H1 (cell line): ENCODE measurements at regions not wholly inside any gene's neighbourhood (a gene's known extent, or its start where the extent isn't known, plus 50 kb on each side); places are given as distances from the start of the nearest gene placed in this dataset.

Experiments
- CTCF ChIA-PET: fragments of 300-600 bp; sonication (Branson Sonifier 250); formaldehyde crosslinking; loops from one replicate; lab custom pipeline; 2021; ENCODE audit not compliant: partially characterized antibody; lab: Charles Lee
- POLR2A ChIA-PET: fragments of 300-600 bp; sonication (Branson Sonifier 250); formaldehyde crosslinking; loops from one replicate; lab custom pipeline; 2021; ENCODE audit warnings: inconsistent platforms; ENCODE audit not compliant: partially characterized antibody; lab: Charles Lee
- DNase-seq, 2 experiments: peaks; one replicate each; pipeline versions ENCODE4 v3.0.0 to v3.0.0-alpha.2; 2010 to 2022; ENCODE audit warnings: low spot score in 2 of 2, low read depth in 1 of 2, mixed read lengths in 1 of 2
- FAIRE-seq: peaks from 2 replicates; lab custom pipeline; 2011; peaks lifted over from hg19 to GRCh38; lab: Jason Lieb, UNC
- H2AFZ ChIP-seq: 2 replicates; pipeline ENCODE4 v1.8.1; 2012; ENCODE audit warnings: low read length, inconsistent platforms
- H2AK5ac ChIP-seq: 2 replicates; pipeline ENCODE4 v1.6.1; 2013; ENCODE audit warnings: low read depth, low read length
- H2BK120ac ChIP-seq: replicated peaks from 2 replicates; pipeline ENCODE3; 2013; ENCODE audit warnings: low read depth, low read length, inconsistent platforms
- H2BK12ac ChIP-seq: 2 replicates; pipeline ENCODE4 v1.6.1; 2013; ENCODE audit warnings: low read depth, low read length
- H2BK15ac ChIP-seq: 2 replicates; pipeline ENCODE4 v1.6.1; 2013; ENCODE audit warnings: low read length
- H2BK20ac ChIP-seq: 2 replicates; pipeline ENCODE4 v1.6.1; 2013; ENCODE audit warnings: low read length
- H2BK5ac ChIP-seq: 2 replicates; pipeline ENCODE4 v1.6.1; 2013; ENCODE audit warnings: low read depth, low read length
- H3K14ac ChIP-seq: 2 replicates; pipeline ENCODE4 v1.6.1; 2013; ENCODE audit warnings: inconsistent platforms; ENCODE audit not compliant: insufficient read length
- H3K18ac ChIP-seq: 2 replicates; pipeline ENCODE4 v1.6.1; 2013; ENCODE audit warnings: low read length; ENCODE audit errors: extremely low read depth
- H3K23ac ChIP-seq: 2 replicates; pipeline ENCODE4 v1.6.1; 2013; ENCODE audit warnings: inconsistent platforms; ENCODE audit not compliant: insufficient read length
- H3K23me2 ChIP-seq: 2 replicates; pipeline ENCODE4 v1.6.1; 2013; ENCODE audit warnings: low read depth, low read length
- H3K27ac ChIP-seq: 2 replicates; pipeline ENCODE4 v1.6.1; 2011; ENCODE audit warnings: low read depth, low read length, inconsistent platforms
- H3K27me3 ChIP-seq, 4 experiments: replicated peaks in 1 of 4; 1 replicate in 1 of 4; 2 replicates in 3 of 4; pipeline versions ENCODE4 v1.6.1 to v1.8.1; 2011 to 2013; ENCODE audit warnings: low read length in 3 of 4, mild to moderate bottlenecking in 3 of 4, inconsistent platforms in 2 of 4, mixed read lengths in 2 of 4, moderate library complexity in 1 of 4; ENCODE audit not compliant: control insufficient read depth in 3 of 4, insufficient read depth in 3 of 4; ENCODE audit errors: extremely low read depth in 1 of 4
- H3K36me3 ChIP-seq, 4 experiments: 2 replicates each; pipeline versions ENCODE4 v1.6.1 to v1.8.1; 2011 to 2013; ENCODE audit warnings: mild to moderate bottlenecking in 4 of 4, low read length in 3 of 4, moderate library complexity in 2 of 4, control low read depth in 1 of 4, inconsistent platforms in 1 of 4; ENCODE audit not compliant: insufficient read depth in 4 of 4, control insufficient read depth in 2 of 4
- H3K4ac ChIP-seq: replicated peaks from 2 replicates; pipeline ENCODE3; 2013; ENCODE audit warnings: low read length, low read depth, mixed read lengths, inconsistent platforms; ENCODE audit not compliant: insufficient read length
- H3K4me1 ChIP-seq, 4 experiments: replicated peaks in 1 of 4; 1 replicate in 1 of 4; 2 replicates in 3 of 4; pipeline versions ENCODE4 v1.6.1 to v1.8.1; 2011 to 2013; ENCODE audit warnings: low read length in 3 of 4, inconsistent platforms in 2 of 4, mixed read lengths in 1 of 4; ENCODE audit not compliant: insufficient read depth in 4 of 4, control insufficient read depth in 3 of 4
- H3K4me2 ChIP-seq, 2 experiments: 2 replicates each; pipeline versions ENCODE4 v1.6.1 to v1.8.1; 2011 to 2013; ENCODE audit warnings: low read depth in 2 of 2, low read length in 2 of 2, control low read depth in 1 of 2, inconsistent platforms in 1 of 2, mild to moderate bottlenecking in 1 of 2; ENCODE audit not compliant: insufficient read depth in 1 of 2
- H3K4me3 ChIP-seq, 4 experiments: fragments of 200-600, 300-600 bp in 1 of 4; sonication (generic), shearing (Covaris generic), sonication (Bioruptor Twin) in 1 of 4; 2 replicates each; pipeline versions ENCODE4 v1.5.1 to v1.8.1; 2011 to 2016; ENCODE audit warnings: low read length in 4 of 4, low read depth in 3 of 4, control low read depth in 2 of 4, inconsistent platforms in 2 of 4, mild to moderate bottlenecking in 2 of 4, mixed read lengths in 1 of 4, moderate library complexity in 1 of 4; ENCODE audit not compliant: insufficient read depth in 2 of 4; ENCODE audit errors: extremely low read depth in 1 of 4
- H3K56ac ChIP-seq: replicated peaks from 2 replicates; pipeline ENCODE3; 2013; ENCODE audit warnings: low read depth, mild to moderate bottlenecking, mixed read lengths, low read length, inconsistent platforms; ENCODE audit not compliant: insufficient read length
- H3K79me1 ChIP-seq: 2 replicates; pipeline ENCODE4 v1.6.1; 2013; ENCODE audit warnings: low read depth, low read length, control low read depth
- H3K79me2 ChIP-seq, 2 experiments: 2 replicates each; pipeline versions ENCODE4 v1.6.1 to v1.8.1; 2012 to 2013; ENCODE audit warnings: low read length in 2 of 2, mild to moderate bottlenecking in 2 of 2, inconsistent platforms in 1 of 2; ENCODE audit not compliant: insufficient read depth in 2 of 2, control insufficient read depth in 1 of 2
- H3K9ac ChIP-seq, 4 experiments: replicated peaks in 1 of 4; 1 replicate in 1 of 4; 2 replicates in 3 of 4; pipeline versions ENCODE4 v1.6.1 to v1.8.1; 2011 to 2013; ENCODE audit warnings: low read depth in 3 of 4, low read length in 3 of 4, control low read depth in 2 of 4, mild to moderate bottlenecking in 2 of 4, moderate library complexity in 2 of 4, inconsistent platforms in 1 of 4; ENCODE audit errors: extremely low read depth in 1 of 4
- H3K9me3 ChIP-seq, 2 experiments: 2 replicates each; pipeline versions ENCODE4 v1.6.1 to v1.8.1; 2012 to 2013; ENCODE audit warnings: mild to moderate bottlenecking in 2 of 2, moderate library complexity in 2 of 2, control low read depth in 1 of 2, inconsistent platforms in 1 of 2, low read depth in 1 of 2, low read length in 1 of 2, mixed read lengths in 1 of 2; ENCODE audit not compliant: insufficient read depth in 2 of 2
- H4K20me1 ChIP-seq, 2 experiments: replicated peaks in 1 of 2; 2 replicates each; pipeline versions ENCODE3 to v1.8.1; 2011 to 2013; ENCODE audit warnings: inconsistent platforms in 2 of 2, low read length in 2 of 2, mild to moderate bottlenecking in 1 of 2; ENCODE audit not compliant: insufficient read depth in 2 of 2, control insufficient read depth in 1 of 2
- H4K5ac ChIP-seq: 2 replicates; pipeline ENCODE4 v1.6.1; 2013; ENCODE audit warnings: low read length, low read depth, mixed read lengths, inconsistent platforms; ENCODE audit not compliant: insufficient read length
- H4K8ac ChIP-seq: 2 replicates; pipeline ENCODE4 v1.8.0; 2013; ENCODE audit warnings: mild to moderate bottlenecking, moderate library complexity, low read length, inconsistent platforms; ENCODE audit not compliant: insufficient read depth; ENCODE audit errors: extremely low read depth
- H4K91ac ChIP-seq: replicated peaks from 2 replicates; pipeline ENCODE3; 2013; ENCODE audit warnings: low read length, mixed read lengths, inconsistent platforms; ENCODE audit not compliant: insufficient read length
- BCL11A ChIP-seq, 2 experiments: IDR thresholded peaks; one replicate each; pipeline ENCODE4 v1.6.1; 2011; ENCODE audit warnings: low read depth in 2 of 2, low read length in 2 of 2, mild to moderate bottlenecking in 2 of 2
- EZH2 ChIP-seq: fragments of 200-600 bp; sonication (generic); IDR thresholded peaks from 2 replicates; pipeline ENCODE4 v1.7.1; 2012; ENCODE audit warnings: low read depth, mild to moderate bottlenecking, moderate library complexity, low read length, inconsistent platforms; ENCODE audit not compliant: severe bottlenecking
- HDAC6 ChIP-seq: IDR thresholded peaks from one replicate; pipeline ENCODE4 v1.7.1; 2012; ENCODE audit warnings: low read depth, mild to moderate bottlenecking, inconsistent platforms, low read length, moderate library complexity
- PHF8 ChIP-seq: fragments of 200-600 bp; sonication (generic); conservative IDR thresholded peaks from 2 replicates; pipeline ENCODE4 v1.7.1; 2012; ENCODE audit warnings: low read depth, mild to moderate bottlenecking, inconsistent platforms, low read length, moderate library complexity
- RFX5 ChIP-seq: IDR thresholded peaks from 2 replicates; pipeline ENCODE4 v1.6.1; 2011; ENCODE audit warnings: low read depth, low read length, improper control_type of control experiment, borderline replicate concordance
- RNF2 ChIP-seq: fragments of 200-900, 300-1000 bp; sonication (generic); IDR thresholded peaks from 2 replicates; pipeline ENCODE4 v1.7.1; 2016; ENCODE audit warnings: borderline replicate concordance, low read depth, mild to moderate bottlenecking, antibody characterized with exemption, low read length; ENCODE audit not compliant: poor library complexity, severe bottlenecking; ENCODE audit errors: missing control alignments
- SIRT6 ChIP-seq: IDR thresholded peaks from one replicate; pipeline ENCODE4 v1.7.1; 2012; ENCODE audit warnings: low read length, inconsistent platforms
- SRF ChIP-seq: IDR thresholded peaks from 2 replicates; pipeline ENCODE4 v1.6.1; 2011; ENCODE audit warnings: mild to moderate bottlenecking, low read depth, low read length, moderate library complexity
- SUZ12 ChIP-seq: fragments of 200-600 bp; sonication (generic); IDR thresholded peaks from 2 replicates; pipeline ENCODE4 v1.6.1; 2012; ENCODE audit warnings: mild to moderate bottlenecking, inconsistent platforms, low read length, moderate library complexity, mixed read lengths
- WGBS, 2 experiments: shearing (Covaris generic) in 1 of 2; methylation state at CpG; one replicate each; pipeline versions ENCODE4 v1.1.6 to v1.1.7; 2013 to 2015; ENCODE audit warnings: low lambda C conversion rate in 2 of 2, mixed read lengths in 2 of 2, inconsistent platforms in 1 of 2, low coverage in 1 of 2, missing lambda C conversion rate in 1 of 2; ENCODE audit not compliant: insufficient replicate concordance in 2 of 2, insufficient coverage in 1 of 2, insufficient read length in 1 of 2; ENCODE audit errors: extremely low coverage in 1 of 2, missing lambda C conversion rate in 1 of 2; 5-methylcytosine and 5-hydroxymethylcytosine counted together
- TF ChIP-seq, protein P1 (sequence below): IDR thresholded peaks from 2 replicates; pipeline ENCODE4 v1.6.1; 2011; ENCODE audit warnings: low read depth, mild to moderate bottlenecking, low read length; ENCODE audit not compliant: insufficient read depth
- TF ChIP-seq, protein P2 (sequence below): IDR thresholded peaks from 2 replicates; pipeline ENCODE4 v1.6.1; 2012; ENCODE audit warnings: inconsistent platforms

DNA sequence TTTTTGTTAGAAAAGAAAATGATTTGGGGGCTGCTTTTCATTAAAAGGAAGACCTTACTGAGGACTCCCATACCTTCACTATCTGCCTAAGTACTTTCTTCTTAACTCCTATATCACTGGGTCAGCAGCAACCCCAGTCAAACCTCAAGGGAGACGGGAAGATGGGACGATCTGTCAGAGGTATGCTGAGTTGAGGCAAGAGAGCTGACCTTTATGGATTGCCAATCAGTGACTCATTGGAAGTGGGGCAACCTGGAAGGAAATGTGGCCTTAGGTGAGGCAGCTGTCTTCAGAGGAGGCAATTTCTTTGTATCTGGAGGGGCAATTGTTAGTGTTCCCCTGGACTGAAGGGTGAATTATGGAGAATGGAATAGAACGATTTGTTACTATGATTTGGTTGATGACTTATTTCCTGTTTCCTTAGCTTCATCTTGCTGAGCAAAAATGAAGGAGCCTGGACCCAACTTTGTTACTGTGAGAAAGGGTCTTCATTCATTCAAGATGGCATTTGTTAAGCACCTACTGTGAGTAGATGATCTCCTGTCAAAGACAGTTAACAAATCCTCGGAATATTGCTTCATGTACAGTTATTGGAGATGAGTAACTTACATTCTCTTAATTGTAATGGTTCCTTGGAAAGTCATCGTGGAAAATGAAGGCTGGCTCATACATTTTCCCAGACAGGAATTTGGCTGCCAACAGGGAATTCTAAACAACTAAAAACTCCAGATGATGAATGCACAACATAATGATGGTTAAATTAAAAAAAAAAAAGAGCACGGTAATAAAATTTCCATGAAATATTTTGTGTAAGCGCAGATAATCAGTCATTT is 134.7 kb upstream of the KCNJ15 start:
- H3K36me3 ChIP-seq = no peaks in the 10 kb centered on the region; a peak in 1 of 8 replicates
- H3K4ac ChIP-seq = no peak overlapping the region
- no peak overlapping the region for H3K23ac ChIP-seq
- H2AK5ac ChIP-seq = no peak overlapping the region
- H4K91ac ChIP-seq = no peak overlapping the region
- no peaks in the 10 kb centered on the region for H3K27me3 ChIP-seq
- no peak overlapping the region for H3K56ac ChIP-seq
- peaks cover 0 to 2% of the 10 kb centered on the region in 2 experiments for H4K20me1 ChIP-seq
- CTCF ChIA-PET = interaction anchor here (0.5 to 2.3 kb wide), 7 partner anchors 203 to 948 kb away, joined by 3 to 7 read pairs (median 3); no protein-coding TSS in a partner anchor
- no peak overlapping the region for H4K5ac ChIP-seq
- no peaks in the 10 kb centered on the region for H3K9me3 ChIP-seq
- WGBS, 2 experiments = 91% methylated on average over 7 of the region's 7 CpGs; no CpG with 5 or more reads in 1 of the 2 experiments
- H3K4me2 ChIP-seq = no peak overlapping the region
- DNase-seq (no peak), FAIRE-seq (no peak)
- H3K9ac ChIP-seq = no peak overlapping the region
- H2BK20ac ChIP-seq = no peak overlapping the region
- H2BK5ac ChIP-seq = no peak overlapping the region
- no peaks in the 10 kb centered on the region for H3K79me2 ChIP-seq
- no peak overlapping the region for H3K18ac ChIP-seq
- H2BK12ac ChIP-seq = no peak overlapping the region
- no peak overlapping the region for H3K27ac ChIP-seq
- H3K4me1 ChIP-seq = no peaks in the 10 kb centered on the region
- no peak overlapping the region for H2BK120ac ChIP-seq
- POLR2A ChIA-PET = no interaction called here
- H3K14ac ChIP-seq = no peak overlapping the region
- H3K23me2 ChIP-seq = no peaks in the 10 kb centered on the region
- H4K8ac ChIP-seq = no peak overlapping the region
- no peak overlapping the region for H2BK15ac ChIP-seq
- H2AFZ ChIP-seq = no peak overlapping the region
- no peak overlapping the region for H3K4me3 ChIP-seq
- no peaks in the 10 kb centered on the region for H3K79me1 ChIP-seq
- TF ChIP-seq RNF2 (no peak), SRF (no peak), PHF8 (no peak), BCL11A (IDR thresholded peaks at IDR 0.05; ENCODE audit: low read depth in 2 of 2, low read length in 2 of 2) (no peak), SIRT6 (no peak), EZH2 (no peak), SUZ12 (no peak), RFX5 (no peak), HDAC6 (no peak)
- TF ChIP-seq, protein P1, sequence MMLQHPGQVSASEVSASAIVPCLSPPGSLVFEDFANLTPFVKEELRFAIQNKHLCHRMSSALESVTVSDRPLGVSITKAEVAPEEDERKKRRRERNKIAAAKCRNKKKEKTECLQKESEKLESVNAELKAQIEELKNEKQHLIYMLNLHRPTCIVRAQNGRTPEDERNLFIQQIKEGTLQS = no peak
- TF ChIP-seq, protein P2, sequence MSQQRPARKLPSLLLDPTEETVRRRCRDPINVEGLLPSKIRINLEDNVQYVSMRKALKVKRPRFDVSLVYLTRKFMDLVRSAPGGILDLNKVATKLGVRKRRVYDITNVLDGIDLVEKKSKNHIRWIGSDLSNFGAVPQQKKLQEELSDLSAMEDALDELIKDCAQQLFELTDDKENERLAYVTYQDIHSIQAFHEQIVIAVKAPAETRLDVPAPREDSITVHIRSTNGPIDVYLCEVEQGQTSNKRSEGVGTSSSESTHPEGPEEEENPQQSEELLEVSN = no peak
